Keratinocyte (primary cell): ENCODE measurements at regions not wholly inside any gene's neighbourhood (a gene's known extent, or its start where the extent isn't known, plus 50 kb on each side); places are given as distances from the start of the nearest gene placed in this dataset.

Experiments used
- CTCF ChIP-seq, 3 experiments: IDR thresholded peaks in 1 of 3; conservative IDR thresholded peaks in 1 of 3; optimal IDR thresholded peaks in 1 of 3; 2 replicates in 2 of 3; 3 replicates in 1 of 3; pipeline versions ENCODE3 to v1.5.1; 2011; ENCODE audit warnings: low read length in 3 of 3, mild to moderate bottlenecking in 3 of 3, moderate library complexity in 2 of 3, control low read depth in 1 of 3, inconsistent platforms in 1 of 3; ENCODE audit not compliant: insufficient read depth in 2 of 3; ENCODE audit errors: extremely low read depth in 1 of 3
- EZH2 ChIP-seq: IDR thresholded peaks from one replicate; pipeline ENCODE4 v1.6.1; 2012; ENCODE audit warnings: inconsistent platforms, mild to moderate bottlenecking, low read length, moderate library complexity

- TF ChIP-seq CTCF (optimal IDR thresholded peaks at IDR 0.05 in 1 of 3, IDR thresholded peaks at IDR 0.05 in 1 of 3, conservative IDR thresholded peaks at IDR 0.05 in 1 of 3; ENCODE audit: extremely low read depth in 1 of 3, insufficient read depth in 2 of 3, low read length in 3 of 3) (no peak), EZH2 (no peak)
These were observed 176.5 kb downstream of the CTTN start for GRCh38 chr11:70574725-70575347.
